GM12892 (cell line): ENCODE measurements at regions not wholly inside any gene's neighbourhood (a gene's known extent, or its start where the extent isn't known, plus 50 kb on each side); places are given as distances from the start of the nearest gene placed in this dataset.
"Not testable (repeated sequence)": the region's sequence is repeated elsewhere in the genome, so short reads cannot be mapped to it uniquely, and the experiment has no call there.

Experiments used
- POLR2A ChIP-seq: IDR thresholded peaks from 2 replicates; pipeline ENCODE4 v1.6.1; 2011; ENCODE audit warnings: low read depth, low read length, control low read depth
- POLR2AphosphoS5 ChIP-seq: IDR thresholded peaks from 2 replicates; pipeline ENCODE4 v1.6.1; 2011; ENCODE audit warnings: low read depth, low read length, control low read depth
- TAF1 ChIP-seq: IDR thresholded peaks from 2 replicates; pipeline ENCODE4 v1.6.1; 2011; ENCODE audit warnings: low read depth, mild to moderate bottlenecking, control low read depth, low read length, borderline replicate concordance

- TF ChIP-seq POLR2AphosphoS5, POLR2A, TAF1: not testable (repeated sequence)
These were observed 491.8 kb upstream of the AUTS2 start for GRCh38 chr7:69106449-69106848.
